DMS 273 (cell line): ENCODE measurements at regions not wholly inside any gene's neighbourhood (a gene's known extent, or its start where the extent isn't known, plus 50 kb on each side); places are given as distances from the start of the nearest gene placed in this dataset.

Experiments used
- DNase-seq: peaks from one replicate; lab custom pipeline; 2025; ENCODE audit not compliant: unreplicated experiment; lab: John Stamatoyannopoulos, UW

DNA sequence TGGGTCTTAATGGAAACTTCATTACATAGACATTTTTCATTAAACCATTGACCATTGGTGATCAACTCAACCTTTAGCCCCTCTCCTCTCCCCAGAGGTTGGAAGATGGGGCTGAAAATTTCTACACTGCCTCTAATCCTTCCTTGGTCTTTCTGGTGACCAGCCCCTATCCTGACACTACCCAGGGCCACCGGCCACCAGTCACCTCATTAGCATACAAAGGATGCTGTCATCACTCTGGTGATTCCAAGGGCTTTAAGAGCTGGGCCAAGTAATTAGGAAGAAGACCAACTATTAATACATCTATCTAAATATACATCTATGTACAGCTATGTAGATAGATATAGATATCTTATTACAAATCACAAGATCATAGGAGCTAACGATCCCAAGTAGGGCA is 111.2 kb upstream of the IRX6 start:
- no peak for DNase-seq

GRCh38 chr16:55214412-55214811 is 109.6 kb upstream of the IRX6 start:
- DNase-seq: no peak

GRCh38 chr16:55214974-55215494 is 109.0 kb upstream of the IRX6 start:
- DNase-seq: no peak

- DNase-seq: no peak
These were observed 106.6 kb upstream of the IRX6 start for GRCh38 chr16:55217392-55217791.

- no peak for DNase-seq
These were observed 102.2 kb upstream of the IRX6 start for GRCh38 chr16:55221836-55222235.

- no peak for DNase-seq
These were observed 101.5 kb upstream of the IRX6 start for GRCh38 chr16:55222486-55222885.

DNA sequence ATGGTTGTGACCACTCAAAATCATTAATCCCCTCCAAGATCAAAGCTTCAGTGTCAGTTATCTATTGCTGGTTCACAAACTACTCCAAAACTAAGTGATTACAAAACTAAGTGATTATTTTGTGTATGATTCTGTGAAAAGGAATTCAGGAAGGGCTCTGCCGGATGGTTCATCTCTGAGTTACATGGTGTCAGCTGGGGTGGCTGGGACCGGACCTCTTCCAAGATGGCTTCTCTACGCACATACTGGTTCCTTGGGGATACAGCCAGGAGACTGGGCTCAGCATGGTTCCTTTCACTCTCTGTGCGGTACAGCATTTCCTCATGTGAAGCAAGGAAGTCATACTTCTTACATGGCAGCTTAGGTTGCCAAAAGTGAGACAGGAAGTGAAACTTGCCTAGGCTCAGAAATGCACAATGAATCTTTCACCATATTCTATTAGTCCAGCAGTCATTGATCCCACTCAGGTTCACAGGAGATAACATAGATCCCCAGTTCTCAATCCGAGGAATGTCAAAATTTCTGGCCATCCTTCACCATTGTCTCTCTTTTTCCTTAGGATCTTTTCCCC is 97.9 kb upstream of the IRX6 start:
- no peak for DNase-seq

DNA sequence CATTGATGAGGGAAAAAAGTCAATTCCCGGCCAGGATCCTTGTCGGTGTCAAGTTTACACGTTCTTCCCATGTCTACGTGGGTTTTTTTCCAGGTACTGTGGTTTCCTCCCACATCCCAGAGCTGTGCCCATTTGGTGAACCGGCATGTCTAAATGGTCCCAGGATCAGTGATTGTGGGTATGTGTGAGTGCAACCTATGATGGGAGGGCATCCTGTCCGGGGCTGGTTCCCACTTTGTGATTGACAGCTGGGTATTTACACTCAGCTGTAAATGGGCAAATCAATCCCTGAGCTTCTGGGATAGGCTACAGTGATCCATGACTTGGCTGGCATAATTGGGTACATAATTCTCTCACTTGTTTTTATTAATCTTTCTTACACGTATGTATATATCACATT is 91.2 kb upstream of the IRX6 start:
- no peak for DNase-seq

GRCh38 chr16:55233464-55233863 is 90.5 kb upstream of the IRX6 start:
- no peak for DNase-seq

DNA sequence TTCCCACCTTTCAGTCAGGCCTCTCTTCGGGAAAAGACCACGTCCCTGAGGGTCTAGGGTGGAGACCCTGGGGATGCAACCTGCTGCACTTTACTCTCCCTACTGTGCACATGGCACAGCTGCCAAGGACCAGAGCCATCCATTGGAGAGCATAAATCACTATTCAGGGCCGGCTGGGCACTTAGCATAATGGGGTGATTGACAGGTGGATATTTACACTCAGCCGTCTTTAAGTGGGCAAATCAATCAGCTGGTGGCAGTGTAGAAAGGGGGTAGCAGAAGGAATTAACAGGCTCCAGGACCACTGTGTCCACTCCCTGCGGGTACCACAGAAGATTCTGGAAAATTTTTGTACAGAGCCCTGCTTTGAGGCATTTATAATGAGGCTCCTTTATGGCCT is 87.3 kb upstream of the IRX6 start:
- DNase-seq: no peak

- no peak for DNase-seq
These were observed 84.3 kb upstream of the IRX6 start for GRCh38 chr16:55239723-55240122.

DNA sequence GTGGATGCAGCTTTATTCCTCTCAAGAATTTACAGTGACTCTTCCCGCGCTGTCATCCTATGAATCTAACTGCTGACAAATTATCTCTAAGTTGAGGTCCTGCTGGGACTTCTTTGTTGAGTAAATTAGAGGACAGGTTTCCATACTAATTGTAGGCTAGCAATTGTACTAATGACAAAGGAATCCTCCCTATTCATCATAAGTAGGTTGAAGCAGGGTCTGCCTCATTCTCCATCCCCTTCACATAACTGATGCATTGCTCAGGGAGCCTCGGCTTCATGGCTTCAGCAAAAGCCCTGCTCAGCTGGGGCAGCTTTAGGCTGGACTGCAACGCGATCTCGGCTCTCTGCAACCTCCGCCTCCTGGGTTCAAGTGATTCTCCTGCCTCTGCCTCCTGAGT is 83.1 kb upstream of the IRX6 start:
- no peak for DNase-seq

GRCh38 chr16:55242667-55243066 is 81.3 kb upstream of the IRX6 start:
- DNase-seq: no peak

- DNase-seq: no peak
These were observed 75.9 kb upstream of the IRX6 start for GRCh38 chr16:55248058-55248457.

DNA sequence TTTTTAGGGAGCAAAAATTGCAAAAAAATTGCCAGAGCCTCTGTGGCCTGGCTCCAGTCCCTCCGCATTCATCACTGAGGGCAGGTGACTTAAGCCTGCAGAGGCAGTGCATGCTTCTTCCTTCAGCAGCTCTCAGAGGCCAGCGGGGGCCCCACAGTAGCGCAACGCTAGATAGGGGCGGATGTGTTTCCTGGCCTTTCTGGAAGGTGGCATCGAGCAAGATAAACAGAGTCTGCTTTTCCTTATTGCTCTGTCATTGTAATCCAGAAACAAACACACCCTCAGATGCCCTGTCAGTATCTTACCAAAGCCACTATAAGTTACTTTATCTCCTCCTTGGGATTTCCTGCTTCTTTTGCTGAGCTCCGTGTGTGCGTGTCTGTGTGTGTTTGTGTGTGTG is 75.5 kb upstream of the IRX6 start:
- no peak for DNase-seq

DNA sequence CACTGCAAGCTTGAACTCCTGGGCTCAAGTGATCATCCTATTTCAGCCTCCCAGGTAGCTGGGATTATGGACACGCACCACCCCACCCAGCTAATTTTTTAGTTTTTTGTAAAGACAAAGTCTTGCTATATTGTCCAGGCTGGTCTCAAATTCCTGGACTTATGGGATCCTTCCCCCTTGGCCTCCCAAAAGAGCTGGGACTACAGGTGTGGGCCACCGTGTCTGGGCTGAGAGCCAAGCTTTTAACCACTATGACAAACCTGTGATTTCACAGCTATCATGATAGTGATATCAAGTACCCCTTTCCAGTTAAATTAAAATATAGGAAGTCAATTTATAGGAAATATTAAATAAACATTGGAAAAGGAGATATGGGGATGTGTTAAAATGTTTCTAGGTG is 74.6 kb upstream of the IRX6 start:
- DNase-seq: no peak

- no peak for DNase-seq
These were observed 74.1 kb upstream of the IRX6 start for GRCh38 chr16:55249936-55250335.

- DNase-seq: no peak
These were observed 73.3 kb upstream of the IRX6 start for GRCh38 chr16:55250701-55251100.

DNA sequence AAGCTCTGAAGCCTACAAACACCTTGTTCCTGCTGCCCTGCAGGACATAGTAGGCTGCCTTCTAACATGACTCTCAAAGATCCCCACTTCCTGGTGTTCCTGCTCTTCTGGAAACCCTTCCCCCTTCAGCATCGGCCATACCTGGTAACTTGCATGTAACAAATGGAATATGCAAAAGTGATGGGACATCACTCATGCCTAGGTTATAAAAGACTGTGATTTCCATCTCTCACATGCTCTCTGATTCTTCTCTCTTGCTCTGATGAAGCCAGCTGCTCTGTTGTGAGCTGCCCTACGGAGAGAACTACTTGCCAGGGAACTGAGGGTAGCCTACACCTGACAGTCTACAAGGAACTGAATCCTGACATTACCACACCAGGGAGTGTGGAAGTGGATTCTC is 72.9 kb upstream of the IRX6 start:
- no peak for DNase-seq

- DNase-seq: no peak
These were observed 71.4 kb upstream of the IRX6 start for GRCh38 chr16:55252577-55252976.

DNA sequence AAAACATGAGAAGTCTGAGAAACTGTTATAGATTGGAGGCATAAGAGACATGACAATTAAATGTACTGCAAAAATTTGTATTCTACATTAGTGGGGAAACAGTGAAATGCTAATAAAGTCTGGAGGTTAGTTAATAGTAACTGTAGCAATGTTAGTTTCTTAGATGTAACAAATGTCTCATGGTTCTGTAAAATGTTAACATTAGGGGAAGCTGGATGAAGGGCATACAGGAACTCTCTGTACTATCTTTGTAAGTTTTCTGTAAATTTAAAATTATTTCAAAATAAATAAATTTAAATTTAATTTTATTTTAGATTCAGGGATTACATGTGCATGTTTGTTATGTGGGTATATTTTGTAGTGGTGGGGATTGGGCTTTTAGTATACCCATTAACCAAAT is 70.0 kb upstream of the IRX6 start:
- DNase-seq: no peak

- no peak for DNase-seq
These were observed 68.2 kb upstream of the IRX6 start for GRCh38 chr16:55255733-55256282.

- DNase-seq: no peak
These were observed 67.5 kb upstream of the IRX6 start for GRCh38 chr16:55256412-55257016.
